ENCODE measurements at regions not wholly inside any gene's neighbourhood (a gene's known extent, or its start where the extent isn't known, plus 50 kb on each side); places are given as distances from the start of the nearest gene placed in this dataset.
A peak's percentile ranks its signal among the peaks of the same experiment; 100 is the strongest.

DNA sequence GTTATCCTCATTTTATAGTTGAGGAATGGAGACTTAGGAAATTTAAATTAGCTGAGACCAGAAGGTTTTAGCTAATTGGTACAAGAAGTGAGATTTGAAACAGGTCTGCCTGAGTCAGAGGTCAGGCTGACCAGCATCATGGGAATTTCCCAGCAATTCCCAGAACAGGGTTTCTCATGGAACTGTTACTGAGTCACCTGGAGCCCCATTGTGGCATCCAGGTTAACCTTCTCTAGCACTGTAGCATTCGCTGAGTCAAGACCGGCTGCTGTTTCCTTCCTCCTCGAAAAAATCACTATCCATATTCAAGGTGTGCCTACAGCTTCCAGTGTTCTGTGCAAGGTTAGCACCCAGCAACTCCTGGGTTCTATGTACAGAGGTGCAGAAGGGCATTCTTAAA is 238.0 kb upstream of the MAN1A1 start:
- DNase-seq (ENCODE audit: low spot score) (no peak), ATAC-seq (peak; percentile 53)
- Mint-ChIP-seq H3K36me3 (no peaks in the 10 kb centered on the region), H3K9me3 (no peaks in the 10 kb centered on the region), H3K4me3 (no peak overlapping the region), H3K4me1 (peaks cover 19% of the 10 kb centered on the region), H3K27ac (no peak overlapping the region), H3K27me3 (ENCODE audit: low read depth) (no peaks in the 10 kb centered on the region)
- POLR2A ChIA-PET: no interaction called here
- CTCF ChIA-PET: no interaction called here
- TF ChIP-seq PRDM15 (CRISPR knock-in tag; IDR thresholded peaks at IDR 0.05) (no peak), SP1 (CRISPR knock-in tag; conservative IDR thresholded peaks at IDR 0.05) (no peak), ZSCAN18 (CRISPR knock-in tag; IDR thresholded peaks at IDR 0.05) (no peak), JUN (CRISPR knock-in tag; IDR thresholded peaks at IDR 0.05) (no peak), FOXP1 (CRISPR knock-in tag; IDR thresholded peaks at IDR 0.05; ENCODE audit: borderline replicate concordance) (no peak), ESRRA (CRISPR knock-in tag; IDR thresholded peaks at IDR 0.05; ENCODE audit: borderline replicate concordance) (no peak), GTF2I (CRISPR knock-in tag; conservative IDR thresholded peaks at IDR 0.05) (no peak), ZNF512 (CRISPR knock-in tag; IDR thresholded peaks at IDR 0.05; ENCODE audit: borderline replicate concordance) (no peak), FOXJ3 (CRISPR knock-in tag; IDR thresholded peaks at IDR 0.05; ENCODE audit: borderline replicate concordance) (no peak), ATF3 (CRISPR knock-in tag; conservative IDR thresholded peaks at IDR 0.05) (no peak), ZNF232 (CRISPR knock-in tag; IDR thresholded peaks at IDR 0.05) (no peak), IRF1 (CRISPR knock-in tag; IDR thresholded peaks at IDR 0.05) (no peak), FOXK1 (CRISPR knock-in tag; IDR thresholded peaks at IDR 0.05) (no peak), CREM (CRISPR knock-in tag; IDR thresholded peaks at IDR 0.05) (no peak)
- TF ChIP-seq, protein P1, sequence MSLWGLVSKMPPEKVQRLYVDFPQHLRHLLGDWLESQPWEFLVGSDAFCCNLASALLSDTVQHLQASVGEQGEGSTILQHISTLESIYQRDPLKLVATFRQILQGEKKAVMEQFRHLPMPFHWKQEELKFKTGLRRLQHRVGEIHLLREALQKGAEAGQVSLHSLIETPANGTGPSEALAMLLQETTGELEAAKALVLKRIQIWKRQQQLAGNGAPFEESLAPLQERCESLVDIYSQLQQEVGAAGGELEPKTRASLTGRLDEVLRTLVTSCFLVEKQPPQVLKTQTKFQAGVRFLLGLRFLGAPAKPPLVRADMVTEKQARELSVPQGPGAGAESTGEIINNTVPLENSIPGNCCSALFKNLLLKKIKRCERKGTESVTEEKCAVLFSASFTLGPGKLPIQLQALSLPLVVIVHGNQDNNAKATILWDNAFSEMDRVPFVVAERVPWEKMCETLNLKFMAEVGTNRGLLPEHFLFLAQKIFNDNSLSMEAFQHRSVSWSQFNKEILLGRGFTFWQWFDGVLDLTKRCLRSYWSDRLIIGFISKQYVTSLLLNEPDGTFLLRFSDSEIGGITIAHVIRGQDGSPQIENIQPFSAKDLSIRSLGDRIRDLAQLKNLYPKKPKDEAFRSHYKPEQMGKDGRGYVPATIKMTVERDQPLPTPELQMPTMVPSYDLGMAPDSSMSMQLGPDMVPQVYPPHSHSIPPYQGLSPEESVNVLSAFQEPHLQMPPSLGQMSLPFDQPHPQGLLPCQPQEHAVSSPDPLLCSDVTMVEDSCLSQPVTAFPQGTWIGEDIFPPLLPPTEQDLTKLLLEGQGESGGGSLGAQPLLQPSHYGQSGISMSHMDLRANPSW (CRISPR knock-in tag; conservative IDR thresholded peaks at IDR 0.05; ENCODE audit: low read depth): no peak
- TF ChIP-seq, protein P2, sequence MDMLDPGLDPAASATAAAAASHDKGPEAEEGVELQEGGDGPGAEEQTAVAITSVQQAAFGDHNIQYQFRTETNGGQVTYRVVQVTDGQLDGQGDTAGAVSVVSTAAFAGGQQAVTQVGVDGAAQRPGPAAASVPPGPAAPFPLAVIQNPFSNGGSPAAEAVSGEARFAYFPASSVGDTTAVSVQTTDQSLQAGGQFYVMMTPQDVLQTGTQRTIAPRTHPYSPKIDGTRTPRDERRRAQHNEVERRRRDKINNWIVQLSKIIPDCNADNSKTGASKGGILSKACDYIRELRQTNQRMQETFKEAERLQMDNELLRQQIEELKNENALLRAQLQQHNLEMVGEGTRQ (CRISPR knock-in tag; IDR thresholded peaks at IDR 0.05): no peak
- TF ChIP-seq, protein P3, sequence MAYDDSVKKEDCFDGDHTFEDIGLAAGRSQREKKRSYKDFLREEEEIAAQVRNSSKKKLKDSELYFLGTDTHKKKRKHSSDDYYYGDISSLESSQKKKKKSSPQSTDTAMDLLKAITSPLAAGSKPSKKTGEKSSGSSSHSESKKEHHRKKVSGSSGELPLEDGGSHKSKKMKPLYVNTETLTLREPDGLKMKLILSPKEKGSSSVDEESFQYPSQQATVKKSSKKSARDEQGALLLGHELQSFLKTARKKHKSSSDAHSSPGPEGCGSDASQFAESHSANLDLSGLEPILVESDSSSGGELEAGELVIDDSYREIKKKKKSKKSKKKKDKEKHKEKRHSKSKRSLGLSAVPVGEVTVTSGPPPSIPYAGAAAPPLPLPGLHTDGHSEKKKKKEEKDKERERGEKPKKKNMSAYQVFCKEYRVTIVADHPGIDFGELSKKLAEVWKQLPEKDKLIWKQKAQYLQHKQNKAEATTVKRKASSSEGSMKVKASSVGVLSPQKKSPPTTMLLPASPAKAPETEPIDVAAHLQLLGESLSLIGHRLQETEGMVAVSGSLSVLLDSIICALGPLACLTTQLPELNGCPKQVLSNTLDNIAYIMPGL (CRISPR knock-in tag; IDR thresholded peaks at IDR 0.05): no peak
